ENCODE measurements at regions not wholly inside any gene's neighbourhood (a gene's known extent, or its start where the extent isn't known, plus 50 kb on each side); places are given as distances from the start of the nearest gene placed in this dataset.

- H3K4me3 ChIP-seq, result no peak overlapping the region
- H3K27me3 ChIP-seq, result peaks cover 5% of the 10 kb centered on the region
- TF ChIP-seq EP300 (IDR thresholded peaks at IDR 0.05) (no peak), POLR2AphosphoS5 (IDR thresholded peaks at IDR 0.05) (no peak), POLR2A (IDR thresholded peaks at IDR 0.05) (no peak), CTCF (IDR thresholded peaks at IDR 0.05) (no peak)
- no peak overlapping the region for H3K27ac ChIP-seq
- H3K4me1 ChIP-seq, result no peaks in the 10 kb centered on the region
- no peaks in the 10 kb centered on the region for H3K9me3 ChIP-seq
- ATAC-seq, result no peak
- no peaks in the 10 kb centered on the region for H3K36me3 ChIP-seq
Observed at GRCh38 chr1:90190523-90190922, 195.6 kb downstream of the ZNF326 start.

- Histone ChIP-seq H3K27me3 (peaks cover 5% of the 10 kb centered on the region), H3K4me1 (no peaks in the 10 kb centered on the region), H3K4me3 (no peak overlapping the region), H3K27ac (no peak overlapping the region), H3K36me3 (no peaks in the 10 kb centered on the region), H3K9me3 (no peaks in the 10 kb centered on the region)
- ATAC-seq, result no peak
- TF ChIP-seq POLR2A (IDR thresholded peaks at IDR 0.05) (no peak), CTCF (IDR thresholded peaks at IDR 0.05) (no peak), EP300 (IDR thresholded peaks at IDR 0.05) (no peak), POLR2AphosphoS5 (IDR thresholded peaks at IDR 0.05) (no peak)
- WGBS, 2 donors (ENCODE audit: low coverage in 1 of 2), result 71 to 80% methylated on average over 1 to 4 of the region's 4 CpGs
Observed at GRCh38 chr1:90189889-90190288, 195.0 kb downstream of the ZNF326 start.

- no peak overlapping the region for H3K27ac ChIP-seq
- H3K4me1 ChIP-seq, result no peaks in the 10 kb centered on the region
- no peak for ATAC-seq
- WGBS, 2 donors (ENCODE audit: low coverage in 1 of 2), result 44 to 64% methylated on average over 2 of the region's 2 CpGs
- no peak overlapping the region for H3K4me3 ChIP-seq
- no peaks in the 10 kb centered on the region for H3K27me3 ChIP-seq
- no peaks in the 10 kb centered on the region for H3K9me3 ChIP-seq
- no peaks in the 10 kb centered on the region for H3K36me3 ChIP-seq
- TF ChIP-seq POLR2AphosphoS5 (IDR thresholded peaks at IDR 0.05) (no peak), POLR2A (IDR thresholded peaks at IDR 0.05) (no peak)
Observed at GRCh38 chr1:90187323-90187585, 192.3 kb downstream of the ZNF326 start.

- Histone ChIP-seq H3K4me1 (no peaks in the 10 kb centered on the region), H3K27me3 (no peaks in the 10 kb centered on the region), H3K4me3 (no peak overlapping the region), H3K36me3 (no peaks in the 10 kb centered on the region), H3K9me3 (no peaks in the 10 kb centered on the region), H3K27ac (no peak overlapping the region)
- TF ChIP-seq CTCF (IDR thresholded peaks at IDR 0.05) (no peak), EP300 (IDR thresholded peaks at IDR 0.05) (no peak), POLR2A (IDR thresholded peaks at IDR 0.05) (no peak), POLR2AphosphoS5 (IDR thresholded peaks at IDR 0.05) (no peak)
- no peak for ATAC-seq
- 56 to 72% methylated on average over 6 to 7 of the region's 7 CpGs for WGBS, 2 donors (ENCODE audit: low coverage in 1 of 2)
Observed at GRCh38 chr1:90186506-90187322, 191.8 kb downstream of the ZNF326 start.

- TF ChIP-seq POLR2AphosphoS5 (IDR thresholded peaks at IDR 0.05), result no peak
- no peak overlapping the region for H3K27ac ChIP-seq
- no peak for ATAC-seq
Observed at GRCh38 chr1:90176530-90176929, 181.6 kb downstream of the ZNF326 start.

GRCh38 chr1:90175490-90176167 is 180.7 kb downstream of the ZNF326 start:
- 42 to 51% methylated on average over 3 of the region's 3 CpGs for WGBS, 2 donors (ENCODE audit: low coverage in 1 of 2)
- Histone ChIP-seq H3K36me3 (no peaks in the 10 kb centered on the region), H3K27ac (no peak overlapping the region), H3K9me3 (no peaks in the 10 kb centered on the region), H3K4me3 (no peak overlapping the region), H3K27me3 (no peaks in the 10 kb centered on the region), H3K4me1 (no peaks in the 10 kb centered on the region)
- TF ChIP-seq EP300 (IDR thresholded peaks at IDR 0.05), result no peak
- TF ChIP-seq POLR2AphosphoS5 (IDR thresholded peaks at IDR 0.05), result no peak
- TF ChIP-seq CTCF (IDR thresholded peaks at IDR 0.05), result no peak
- no peak for TF ChIP-seq POLR2A (IDR thresholded peaks at IDR 0.05)
- no peak for ATAC-seq

More at GRCh38 chr1:90176530-90176929, 181.6 kb downstream of the ZNF326 start:
- 18 to 20% methylated on average over 1 to 2 of the region's 2 CpGs for whole genome bisulfite sequencing, 2 donors (ENCODE audit: low coverage in 1 of 2)
- Histone ChIP-seq H3K27me3 (no peaks in the 10 kb centered on the region), H3K9me3 (no peaks in the 10 kb centered on the region), H3K4me3 (no peak overlapping the region), H3K36me3 (no peaks in the 10 kb centered on the region), H3K4me1 (no peaks in the 10 kb centered on the region)

Data from gastroesophageal sphincter (tissue), 4 donors.